ENCODE measurements at regions not wholly inside any gene's neighbourhood (a gene's known extent, or its start where the extent isn't known, plus 50 kb on each side); places are given as distances from the start of the nearest gene placed in this dataset.

GRCh38 chr3:181358060-181358459 is 353.7 kb upstream of the SOX2 start:
- no peak for TF ChIP-seq ZNF211 (tag by site-specific recombination; IDR thresholded peaks at IDR 0.05; ENCODE audit: low read depth)
- no peak for TF ChIP-seq CTCF (tag by site-specific recombination; IDR thresholded peaks at IDR 0.05)

Measured in HEK293 (cell line).